Activated B cell treated with CpG ODN at 0.5 μM for 24 hours (primary cell): ENCODE measurements at regions not wholly inside any gene's neighbourhood (a gene's known extent, or its start where the extent isn't known, plus 50 kb on each side); places are given as distances from the start of the nearest gene placed in this dataset.
A peak's percentile ranks its signal among the peaks of the same experiment; 100 is the strongest.

ENCODE experiments used
- ATAC-seq: fragments of 200-7000 bp; cut with Tn5 transposase; one replicate; pipeline ENCODE4 v1.10.0; 2021; ENCODE audit warnings: low read depth, mild to moderate bottlenecking, moderate library complexity
- CTCF ChIA-PET: fragments of 350-600 bp; sonication (Branson Sonifier 250); formaldehyde crosslinking; loops from one replicate; lab custom pipeline; 2021; ENCODE audit warnings: antibody characterized with exemption; lab: Charles Lee
- POLR2A ChIA-PET: fragments of 350-600 bp; sonication (Branson Sonifier 250); formaldehyde crosslinking; loops from one replicate; lab custom pipeline; 2021; ENCODE audit warnings: antibody characterized with exemption; lab: Charles Lee
- DNase-seq: peaks from one replicate; pipeline ENCODE4 v3.0.0; 2022
- H3K27ac Mint-ChIP-seq: one replicate; pipeline ENCODE4 v1.8.0; 2020; ENCODE audit warnings: mixed read lengths
- H3K27me3 Mint-ChIP-seq: one replicate; pipeline ENCODE4 v1.8.0; 2021; ENCODE audit warnings: mixed read lengths
- H3K36me3 Mint-ChIP-seq: one replicate; pipeline ENCODE4 v1.8.0; 2021; ENCODE audit warnings: low read depth, mixed read lengths
- H3K4me1 Mint-ChIP-seq: one replicate; pipeline ENCODE4 v1.8.0; 2021; ENCODE audit warnings: mixed read lengths
- H3K4me3 Mint-ChIP-seq: one replicate; pipeline ENCODE4 v1.8.0; 2020; ENCODE audit warnings: mild to moderate bottlenecking, mixed read lengths
- H3K9me3 Mint-ChIP-seq: one replicate; pipeline ENCODE4 v1.8.0; 2020; ENCODE audit warnings: mixed read lengths
- intact Hi-C: fragments of 100-400 bp; cut with micrococcal nuclease; formaldehyde crosslinking; loops from one replicate; pipeline ENCODE4 v1.15.1; 2024
- TF ChIP-seq, protein P1 (sequence below): fragments of 200-600 bp; IDR thresholded peaks from one replicate; pipeline ENCODE4 v1.8.0; 2022; ENCODE audit warnings: antibody characterized with exemption, mild to moderate bottlenecking

DNA sequence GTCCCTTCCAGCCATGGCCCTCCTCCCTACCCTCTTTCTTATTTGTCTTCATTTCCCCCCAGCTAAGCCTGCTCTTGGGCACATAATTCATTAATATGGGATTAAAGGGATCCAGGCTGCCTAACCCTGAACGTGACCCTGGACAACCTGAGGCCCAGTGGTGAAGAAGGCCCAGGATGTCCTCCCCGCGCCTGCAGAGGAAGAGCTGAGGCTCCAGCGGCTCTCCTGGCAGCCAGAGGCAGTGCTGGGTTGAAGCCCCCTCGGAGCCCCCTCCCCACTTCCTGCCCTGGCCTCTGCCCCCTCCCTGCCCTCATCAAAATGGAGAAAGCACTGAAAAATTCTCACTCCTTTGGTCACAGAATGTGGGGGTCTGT lies 96.5 kb upstream of the ATP2B2 start:
- ATAC-seq (no peak), DNase-seq (no peak)
- Mint-ChIP-seq H3K4me1 (peaks cover 15% of the 10 kb centered on the region), H3K36me3 (no peaks in the 10 kb centered on the region), H3K4me3 (no peak overlapping the region), H3K9me3 (no peaks in the 10 kb centered on the region), H3K27me3 (no peaks in the 10 kb centered on the region), H3K27ac (no peak overlapping the region)
- ChIA-PET POLR2A (no interaction called here), CTCF (no interaction called here)
- TF ChIP-seq, protein P1, sequence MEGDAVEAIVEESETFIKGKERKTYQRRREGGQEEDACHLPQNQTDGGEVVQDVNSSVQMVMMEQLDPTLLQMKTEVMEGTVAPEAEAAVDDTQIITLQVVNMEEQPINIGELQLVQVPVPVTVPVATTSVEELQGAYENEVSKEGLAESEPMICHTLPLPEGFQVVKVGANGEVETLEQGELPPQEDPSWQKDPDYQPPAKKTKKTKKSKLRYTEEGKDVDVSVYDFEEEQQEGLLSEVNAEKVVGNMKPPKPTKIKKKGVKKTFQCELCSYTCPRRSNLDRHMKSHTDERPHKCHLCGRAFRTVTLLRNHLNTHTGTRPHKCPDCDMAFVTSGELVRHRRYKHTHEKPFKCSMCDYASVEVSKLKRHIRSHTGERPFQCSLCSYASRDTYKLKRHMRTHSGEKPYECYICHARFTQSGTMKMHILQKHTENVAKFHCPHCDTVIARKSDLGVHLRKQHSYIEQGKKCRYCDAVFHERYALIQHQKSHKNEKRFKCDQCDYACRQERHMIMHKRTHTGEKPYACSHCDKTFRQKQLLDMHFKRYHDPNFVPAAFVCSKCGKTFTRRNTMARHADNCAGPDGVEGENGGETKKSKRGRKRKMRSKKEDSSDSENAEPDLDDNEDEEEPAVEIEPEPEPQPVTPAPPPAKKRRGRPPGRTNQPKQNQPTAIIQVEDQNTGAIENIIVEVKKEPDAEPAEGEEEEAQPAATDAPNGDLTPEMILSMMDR: no peak
- intact Hi-C loops: no loop called here

DNA sequence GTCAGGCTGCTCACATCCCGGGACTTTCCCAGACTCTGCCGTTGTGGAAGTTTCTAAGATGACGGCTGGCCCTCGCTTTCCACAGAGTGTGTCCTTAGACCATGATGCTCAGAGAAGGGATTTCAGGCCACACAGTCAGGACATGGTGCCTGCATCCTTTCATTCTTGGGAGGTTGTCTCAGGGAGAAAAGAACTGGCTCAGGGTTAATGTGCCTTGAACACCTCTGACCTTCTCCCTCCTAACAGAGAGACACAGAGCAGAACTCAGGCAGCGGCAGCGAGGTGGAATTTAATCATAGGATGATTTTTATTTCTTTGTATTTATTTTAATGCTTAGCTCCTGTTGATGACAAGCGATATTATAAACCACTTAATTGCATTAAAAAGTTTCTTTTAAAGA lies 96.9 kb upstream of the ATP2B2 start:
- TF ChIP-seq, protein P1: no peak
- Mint-ChIP-seq H3K27ac (no peak overlapping the region), H3K9me3 (no peaks in the 10 kb centered on the region), H3K4me3 (no peak overlapping the region), H3K4me1 (peaks cover 15% of the 10 kb centered on the region), H3K36me3 (no peaks in the 10 kb centered on the region), H3K27me3 (no peaks in the 10 kb centered on the region)
- ATAC-seq (no peak), DNase-seq (no peak)
- ChIA-PET CTCF (no interaction called here), POLR2A (no interaction called here)
- intact Hi-C loops: no loop called here

DNA sequence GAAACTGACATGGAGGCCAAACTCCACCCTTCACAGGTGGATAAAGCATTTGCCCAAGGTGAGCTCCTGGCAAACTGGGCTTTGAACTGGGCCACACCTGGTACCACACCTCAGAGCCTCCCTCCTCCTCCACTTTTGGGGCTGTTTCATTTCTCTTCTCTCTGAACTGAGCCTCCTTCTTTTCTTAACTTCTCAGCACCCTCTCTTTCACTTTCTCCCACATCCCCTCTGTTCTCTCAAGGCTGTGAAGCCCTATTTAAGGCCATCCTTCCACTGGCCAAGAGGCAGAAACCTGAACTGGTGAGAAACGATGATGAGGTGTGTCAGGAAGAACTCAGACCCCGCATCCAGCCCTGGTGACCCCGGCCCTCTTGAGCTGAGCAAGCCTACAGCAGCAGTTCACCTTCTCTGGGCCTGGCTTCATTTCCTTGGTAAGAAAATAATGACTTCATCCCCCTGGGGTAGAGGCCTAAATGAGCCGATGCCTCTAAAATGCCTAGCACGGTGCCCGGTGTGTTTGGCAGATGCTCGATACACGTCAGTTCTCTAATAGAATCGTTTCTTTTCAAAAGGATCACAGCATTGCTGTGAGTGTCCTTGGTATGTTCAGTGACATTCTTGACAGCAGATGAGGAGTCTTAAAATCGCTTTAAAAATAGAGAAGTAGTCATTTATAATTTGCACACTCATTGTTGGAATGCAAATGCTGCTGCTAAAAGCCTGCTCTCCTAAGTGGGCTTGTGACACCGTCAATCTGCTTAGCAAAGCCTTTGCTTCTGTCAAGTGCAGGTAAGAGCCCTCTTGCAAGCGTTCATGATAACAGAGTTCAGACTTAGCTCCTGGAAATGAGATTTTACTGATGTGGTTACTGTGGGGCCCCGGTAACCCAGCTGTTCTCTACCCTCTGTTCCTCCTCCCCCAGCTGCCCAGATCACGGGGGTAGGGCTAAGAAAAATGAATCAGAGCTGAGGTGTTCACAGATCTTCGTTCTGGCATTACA lies 97.7 kb upstream of the ATP2B2 start:
- no peak overlapping the region for H3K27ac Mint-ChIP-seq

DNA sequence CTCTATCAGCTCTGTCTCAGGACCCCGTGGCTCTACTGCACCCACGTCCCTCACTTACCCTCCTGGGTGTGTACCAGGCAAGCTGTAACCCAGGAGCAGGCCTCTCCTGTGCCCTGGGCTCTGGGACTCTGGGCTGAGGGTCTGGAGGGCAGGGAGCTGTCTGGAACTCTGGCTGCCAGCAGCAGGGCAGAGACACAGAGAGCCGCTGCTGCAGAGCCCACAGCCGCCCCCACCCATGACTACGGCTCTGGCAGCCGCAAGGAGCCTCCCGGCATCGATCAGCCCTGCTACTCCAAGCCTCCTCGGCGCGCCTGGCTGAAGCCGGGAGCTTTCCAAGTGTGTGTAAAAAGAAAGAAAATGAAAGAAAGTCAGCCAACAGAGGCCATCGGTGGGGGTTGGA lies 103.7 kb upstream of the ATP2B2 start:
- ATAC-seq (no peak), DNase-seq (no peak)
- Mint-ChIP-seq H3K9me3 (peaks cover 15% of the 10 kb centered on the region), H3K4me1 (peaks cover 2% of the 10 kb centered on the region), H3K27me3 (peaks cover 2% of the 10 kb centered on the region), H3K36me3 (no peaks in the 10 kb centered on the region), H3K27ac (no peak overlapping the region), H3K4me3 (no peak overlapping the region)
- POLR2A ChIA-PET: no interaction called here
- intact Hi-C loops: no loop called here
- CTCF ChIA-PET: no interaction called here
- TF ChIP-seq, protein P1: no peak

More for the DNA sequence above, 97.7 kb upstream of the ATP2B2 start:
- H3K36me3 Mint-ChIP-seq: no peaks in the 10 kb centered on the region
- ChIA-PET POLR2A (no interaction called here), CTCF (no interaction called here)
- TF ChIP-seq, protein P1: no peak
- peaks cover 15% of the 10 kb centered on the region for H3K4me1 Mint-ChIP-seq
- H3K9me3 Mint-ChIP-seq: no peaks in the 10 kb centered on the region
- H3K4me3 Mint-ChIP-seq: no peak overlapping the region
- intact Hi-C loops: no loop called here
- no peaks in the 10 kb centered on the region for H3K27me3 Mint-ChIP-seq
- DNase-seq: no peak
- ATAC-seq: peak; percentile 25

DNA sequence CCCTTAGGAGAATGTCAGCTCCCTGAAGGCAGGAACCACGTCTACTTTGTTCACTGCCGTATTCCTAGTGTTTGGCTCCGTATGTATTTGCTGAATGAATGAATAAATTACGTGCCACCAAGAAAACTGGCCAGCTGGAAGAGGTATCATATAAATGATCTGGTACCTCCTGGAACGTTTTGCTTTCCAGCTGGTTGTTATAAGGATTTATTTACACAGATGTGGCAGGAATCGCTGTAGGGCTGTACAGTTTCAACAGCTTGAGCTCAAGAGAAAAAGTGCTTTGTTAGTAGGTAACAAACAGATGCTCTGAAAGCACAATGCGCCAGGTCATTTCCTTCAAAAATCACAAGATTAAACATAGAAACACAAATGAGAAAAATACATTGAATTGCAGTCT lies 108.8 kb upstream of the ATP2B2 start:
- ChIA-PET CTCF (no interaction called here), POLR2A (no interaction called here)
- DNase-seq: no peak
- intact Hi-C loops: no loop called here
- no peaks in the 10 kb centered on the region for H3K36me3 Mint-ChIP-seq
- no peak overlapping the region for H3K27ac Mint-ChIP-seq
- ATAC-seq: no peak
- H3K27me3 Mint-ChIP-seq: no peaks in the 10 kb centered on the region
- no peak overlapping the region for H3K4me3 Mint-ChIP-seq
- peaks cover 15% of the 10 kb centered on the region for H3K9me3 Mint-ChIP-seq
- no peaks in the 10 kb centered on the region for H3K4me1 Mint-ChIP-seq
- TF ChIP-seq, protein P1: no peak
